Caco-2 (cell line): ENCODE measurements at regions not wholly inside any gene's neighbourhood (a gene's known extent, or its start where the extent isn't known, plus 50 kb on each side); places are given as distances from the start of the nearest gene placed in this dataset.

Source experiments
- BruUV-seq: library from RNA; stranded (reverse); fragments of 400-500 nt; replicated peaks from 2 replicates; lab custom pipeline; 2021; lab: Mats Ljungman, UMichigan
- CTCF ChIA-PET: fragments of 300-600 bp; sonication (Branson Sonifier 250); formaldehyde crosslinking; loops from one replicate; lab custom pipeline; 2022; ENCODE audit warnings: antibody characterized with exemption; lab: Charles Lee
- POLR2A ChIA-PET: fragments of 300-600 bp; sonication (Branson Sonifier 250); formaldehyde crosslinking; loops from one replicate; lab custom pipeline; 2022; ENCODE audit warnings: antibody characterized with exemption; lab: Charles Lee
- DNase-seq, 2 experiments: peaks; one replicate each; pipeline versions ENCODE4 v3.0.0 to v3.0.0-alpha.2; 2020 to 2022
- H3K27me3 ChIP-seq: replicated peaks from 2 replicates; pipeline ENCODE4 v1.6.0; 2011; ENCODE audit warnings: low read length; ENCODE audit not compliant: control insufficient read depth, insufficient read depth
- H3K36me3 ChIP-seq: 2 replicates; pipeline ENCODE4 v1.5.1; 2011; ENCODE audit warnings: low read length; ENCODE audit not compliant: control insufficient read depth, insufficient read depth
- H3K4me1 ChIP-seq: fragments of 250-450 bp; sonication (Bioruptor Pico); 2 replicates; pipeline ENCODE4 v1.5.1; 2020; ENCODE audit warnings: mild to moderate bottlenecking
- H3K4me3 ChIP-seq: 2 replicates; pipeline ENCODE4 v1.5.1; 2011; ENCODE audit warnings: low read depth, mild to moderate bottlenecking, control low read depth, low read length
- H3K9me3 ChIP-seq: fragments of 250-450 bp; sonication (Bioruptor Pico); 2 replicates; pipeline ENCODE4 v1.5.1; 2020; ENCODE audit warnings: mild to moderate bottlenecking, moderate library complexity
- H3K27ac Mint-ChIP-seq: one replicate; pipeline ENCODE4 v1.8.0; 2022; ENCODE audit warnings: mixed read lengths; ENCODE audit not compliant: unreplicated experiment
- H3K27me3 Mint-ChIP-seq: one replicate; pipeline ENCODE4 v1.8.0; 2022; ENCODE audit warnings: mixed read lengths; ENCODE audit not compliant: insufficient read depth, unreplicated experiment
- H3K36me3 Mint-ChIP-seq: one replicate; pipeline ENCODE4 v1.8.0; 2022; ENCODE audit warnings: mild to moderate bottlenecking, mixed read lengths; ENCODE audit not compliant: insufficient read depth, unreplicated experiment
- H3K4me1 Mint-ChIP-seq: one replicate; pipeline ENCODE4 v1.8.0; 2022; ENCODE audit warnings: low read depth, mixed read lengths; ENCODE audit not compliant: unreplicated experiment
- H3K4me3 Mint-ChIP-seq: one replicate; pipeline ENCODE4 v1.8.0; 2022; ENCODE audit warnings: mild to moderate bottlenecking, moderate library complexity, mixed read lengths; ENCODE audit not compliant: unreplicated experiment
- H3K9me3 Mint-ChIP-seq: one replicate; pipeline ENCODE4 v1.8.0; 2022; ENCODE audit warnings: mixed read lengths; ENCODE audit not compliant: unreplicated experiment
- intact Hi-C: fragments of 100-400 bp; cut with micrococcal nuclease; formaldehyde crosslinking; loops from one replicate; pipeline ENCODE4 v1.10.0; 2022; ENCODE audit not compliant: unreplicated experiment
- TF ChIP-seq, protein P1 (sequence below), 2 experiments: fragments of 200-600 bp in 1 of 2; IDR thresholded peaks; 1 replicate in 1 of 2; 2 replicates in 1 of 2; pipeline versions ENCODE4 v1.5.1 to v1.8.0; 2011 to 2022; ENCODE audit warnings: antibody characterized with exemption in 1 of 2, control low read depth in 1 of 2, inconsistent platforms in 1 of 2, low read depth in 1 of 2, low read length in 1 of 2, mild to moderate bottlenecking in 1 of 2, moderate library complexity in 1 of 2; ENCODE audit not compliant: insufficient read depth in 1 of 2, severe bottlenecking in 1 of 2, unreplicated experiment in 1 of 2

DNA sequence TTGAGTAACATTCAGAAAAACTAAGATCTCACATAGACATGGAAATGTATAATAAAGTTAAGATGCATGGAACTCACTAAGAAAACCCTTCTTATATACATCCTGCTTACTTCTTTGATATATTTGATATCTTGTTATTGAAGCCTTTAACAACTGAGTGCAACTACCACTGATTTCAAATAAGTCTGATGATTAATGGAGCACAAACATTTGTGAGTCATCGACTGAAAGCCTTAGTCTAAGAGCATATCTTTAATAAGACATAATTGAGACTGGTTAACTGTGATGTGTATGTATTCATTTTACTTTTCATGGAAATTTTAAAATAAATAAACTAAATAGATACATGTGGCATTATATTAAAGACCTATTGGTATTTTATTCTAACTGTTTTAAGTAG, 740.5 kb downstream of the EPHA3 start:
- H3K9me3 Mint-ChIP-seq, result no peaks in the 10 kb centered on the region
- ChIA-PET POLR2A (no interaction called here), CTCF (no interaction called here)
- H3K4me3 Mint-ChIP-seq, result no peak overlapping the region
- Histone ChIP-seq H3K36me3 (no peaks in the 10 kb centered on the region), H3K4me3 (no peak overlapping the region), H3K9me3 (no peaks in the 10 kb centered on the region), H3K4me1 (no peaks in the 10 kb centered on the region), H3K27me3 (no peaks in the 10 kb centered on the region)
- DNase-seq, result no peak
- H3K27me3 Mint-ChIP-seq, result no peaks in the 10 kb centered on the region
- H3K4me1 Mint-ChIP-seq, result no peaks in the 10 kb centered on the region
- BruUV-seq, result no TSS peak
- TF ChIP-seq, protein P1, sequence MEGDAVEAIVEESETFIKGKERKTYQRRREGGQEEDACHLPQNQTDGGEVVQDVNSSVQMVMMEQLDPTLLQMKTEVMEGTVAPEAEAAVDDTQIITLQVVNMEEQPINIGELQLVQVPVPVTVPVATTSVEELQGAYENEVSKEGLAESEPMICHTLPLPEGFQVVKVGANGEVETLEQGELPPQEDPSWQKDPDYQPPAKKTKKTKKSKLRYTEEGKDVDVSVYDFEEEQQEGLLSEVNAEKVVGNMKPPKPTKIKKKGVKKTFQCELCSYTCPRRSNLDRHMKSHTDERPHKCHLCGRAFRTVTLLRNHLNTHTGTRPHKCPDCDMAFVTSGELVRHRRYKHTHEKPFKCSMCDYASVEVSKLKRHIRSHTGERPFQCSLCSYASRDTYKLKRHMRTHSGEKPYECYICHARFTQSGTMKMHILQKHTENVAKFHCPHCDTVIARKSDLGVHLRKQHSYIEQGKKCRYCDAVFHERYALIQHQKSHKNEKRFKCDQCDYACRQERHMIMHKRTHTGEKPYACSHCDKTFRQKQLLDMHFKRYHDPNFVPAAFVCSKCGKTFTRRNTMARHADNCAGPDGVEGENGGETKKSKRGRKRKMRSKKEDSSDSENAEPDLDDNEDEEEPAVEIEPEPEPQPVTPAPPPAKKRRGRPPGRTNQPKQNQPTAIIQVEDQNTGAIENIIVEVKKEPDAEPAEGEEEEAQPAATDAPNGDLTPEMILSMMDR (IDR thresholded peaks at IDR 0.05; ENCODE audit: insufficient read depth in 1 of 2, low read depth in 1 of 2, low read length in 1 of 2, severe bottlenecking in 1 of 2, unreplicated experiment in 1 of 2), result no peak
- H3K27ac Mint-ChIP-seq, result no peak overlapping the region
- intact Hi-C loops, result no loop called here
- no peaks in the 10 kb centered on the region for H3K36me3 Mint-ChIP-seq

DNA sequence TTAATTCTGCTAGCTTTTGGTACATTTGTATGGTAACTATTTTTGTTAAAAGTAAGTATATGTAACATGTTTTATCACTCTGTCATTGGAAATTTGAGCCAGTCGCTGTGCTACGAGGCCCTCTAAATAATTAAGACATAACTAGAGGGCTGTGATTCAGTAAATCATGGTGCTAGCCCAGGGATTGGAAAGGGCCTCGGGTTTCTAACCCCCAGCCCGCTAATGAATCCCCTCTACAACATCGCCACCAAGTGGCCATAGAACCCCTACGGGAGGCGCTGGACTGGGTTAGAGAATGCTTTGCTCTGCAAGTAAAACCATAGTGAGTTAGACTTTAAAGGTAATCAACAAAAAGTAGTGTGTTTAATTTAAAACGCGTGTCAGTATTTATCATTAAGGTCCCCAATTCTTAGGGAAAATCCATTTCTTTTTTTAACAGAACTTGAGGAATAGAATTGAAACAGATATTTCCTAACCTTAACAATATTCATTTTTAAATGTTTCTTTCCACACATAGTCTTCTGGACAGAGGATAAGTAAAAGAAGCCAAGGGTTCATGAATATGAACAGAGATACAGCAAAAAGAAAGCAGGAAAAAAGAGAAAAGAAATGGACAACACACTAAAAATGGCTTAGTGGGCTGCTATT, 744.7 kb downstream of the EPHA3 start:
- no TSS peak for BruUV-seq
- intact Hi-C loops, result loop anchor here (1.0 to 5.0 kb wide), 4 partner anchors 240 to 1650 kb away; no protein-coding TSS in a partner anchor

DNA sequence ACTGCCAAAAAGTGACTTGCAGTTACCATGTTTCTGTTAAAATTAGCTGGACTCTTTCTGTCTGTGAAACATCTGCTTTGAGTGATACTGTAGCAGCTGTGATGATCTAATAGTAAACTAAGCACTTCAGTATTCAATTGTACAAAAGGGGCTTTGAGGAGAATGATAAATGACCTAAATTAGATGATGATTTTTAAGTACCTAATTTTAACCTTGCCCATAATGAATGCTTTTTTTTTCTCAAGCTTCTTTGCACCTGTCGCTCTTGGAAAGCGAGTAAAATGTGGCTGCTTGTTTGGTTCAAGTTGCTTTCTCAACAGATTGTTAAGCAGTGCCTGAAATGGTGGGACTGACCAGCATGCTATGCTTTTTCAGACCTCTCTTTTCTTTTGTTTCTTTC, 752.3 kb downstream of the EPHA3 start:
- no peak overlapping the region for H3K4me3 Mint-ChIP-seq
- no peaks in the 10 kb centered on the region for H3K27me3 Mint-ChIP-seq

More for the DNA sequence above, 744.7 kb downstream of the EPHA3 start:
- ChIA-PET POLR2A (no interaction called here), CTCF (no interaction called here)
- no peaks in the 10 kb centered on the region for H3K4me1 ChIP-seq
- no peaks in the 10 kb centered on the region for H3K27me3 ChIP-seq
- no peak overlapping the region for H3K4me3 ChIP-seq
- no peaks in the 10 kb centered on the region for H3K4me1 Mint-ChIP-seq
- no peaks in the 10 kb centered on the region for H3K9me3 Mint-ChIP-seq
- no peak overlapping the region for H3K27ac Mint-ChIP-seq
- TF ChIP-seq, protein P1 (IDR thresholded peaks at IDR 0.05; ENCODE audit: insufficient read depth in 1 of 2, low read depth in 1 of 2, low read length in 1 of 2, severe bottlenecking in 1 of 2, unreplicated experiment in 1 of 2), result peak; percentile 59 to 78
- H3K27me3 Mint-ChIP-seq, result no peaks in the 10 kb centered on the region
- H3K36me3 ChIP-seq, result no peaks in the 10 kb centered on the region
- no peaks in the 10 kb centered on the region for H3K9me3 ChIP-seq
- DNase-seq, result peak; percentile 52 to 69
- no peaks in the 10 kb centered on the region for H3K36me3 Mint-ChIP-seq
- H3K4me3 Mint-ChIP-seq, result no peak overlapping the region

More for the DNA sequence above, 752.3 kb downstream of the EPHA3 start:
- Histone ChIP-seq H3K4me3 (no peak overlapping the region), H3K4me1 (no peaks in the 10 kb centered on the region), H3K9me3 (no peaks in the 10 kb centered on the region), H3K36me3 (no peaks in the 10 kb centered on the region), H3K27me3 (no peaks in the 10 kb centered on the region)
- Mint-ChIP-seq H3K9me3 (no peaks in the 10 kb centered on the region), H3K4me1 (no peaks in the 10 kb centered on the region), H3K36me3 (no peaks in the 10 kb centered on the region), H3K27ac (no peak overlapping the region)
- CTCF ChIA-PET, result no interaction called here
- POLR2A ChIA-PET, result no interaction called here
- intact Hi-C loops, result no loop called here
- no TSS peak for BruUV-seq
- no peak for DNase-seq
- TF ChIP-seq, protein P1 (IDR thresholded peaks at IDR 0.05; ENCODE audit: insufficient read depth in 1 of 2, low read depth in 1 of 2, low read length in 1 of 2, severe bottlenecking in 1 of 2, unreplicated experiment in 1 of 2), result no peak
